GM23338 (cell line): ENCODE measurements at regions not wholly inside any gene's neighbourhood (a gene's known extent, or its start where the extent isn't known, plus 50 kb on each side); places are given as distances from the start of the nearest gene placed in this dataset.
A peak's percentile ranks its signal among the peaks of the same experiment; 100 is the strongest.

Experiments used
- ATAC-seq: fragments of 200-7000 bp; cut with Tn5 transposase; 3 replicates; pipeline ENCODE4 v1.9.1; 2020
- DNase-seq: peaks from one replicate; pipeline ENCODE4 v3.0.0-alpha.2; 2015; ENCODE audit warnings: low spot score
- H2AFZ ChIP-seq: fragments of 200-600 bp; sonication (generic); 2 replicates; pipeline ENCODE4 v1.8.0; 2016; ENCODE audit warnings: antibody characterized with exemption, mild to moderate bottlenecking, moderate library complexity
- H3F3A ChIP-seq: fragments of 200-600 bp; sonication (generic); replicated peaks from 2 replicates; pipeline ENCODE4 v1.8.0; 2017; ENCODE audit warnings: antibody characterized with exemption, mixed run types, low read depth
- H3K27ac ChIP-seq: fragments of 200-600 bp; sonication (generic); 2 replicates; pipeline ENCODE4 v1.6.1; 2016; ENCODE audit warnings: low read depth
- H3K27me3 ChIP-seq: fragments of 200-600 bp; sonication (generic); 2 replicates; pipeline ENCODE4 v1.8.0; 2016; ENCODE audit warnings: mild to moderate bottlenecking, mixed run types, moderate library complexity; ENCODE audit not compliant: insufficient read depth
- H3K36me3 ChIP-seq: fragments of 200-600 bp; sonication (generic); 2 replicates; pipeline ENCODE4 v1.8.0; 2016; ENCODE audit warnings: mild to moderate bottlenecking; ENCODE audit not compliant: insufficient read depth
- H3K4me1 ChIP-seq: fragments of 200-600 bp; sonication (generic); 2 replicates; pipeline ENCODE4 v1.8.0; 2016; ENCODE audit warnings: mild to moderate bottlenecking, moderate library complexity; ENCODE audit not compliant: insufficient read depth
- H3K4me2 ChIP-seq: fragments of 200-600 bp; sonication (generic); 2 replicates; pipeline ENCODE4 v1.7.1; 2017; ENCODE audit warnings: mixed run types
- H3K4me3 ChIP-seq: fragments of 200-600 bp; sonication (generic); 2 replicates; pipeline ENCODE4 v1.6.1; 2016; ENCODE audit warnings: mixed run types
- H3K79me2 ChIP-seq: fragments of 200-600 bp; sonication (generic); replicated peaks from 2 replicates; pipeline ENCODE4 v1.8.0; 2017; ENCODE audit warnings: mild to moderate bottlenecking; ENCODE audit not compliant: insufficient read depth
- H3K9me2 ChIP-seq: fragments of 200-600 bp; sonication (generic); 2 replicates; pipeline ENCODE4 v1.8.0; 2017; ENCODE audit not compliant: insufficient read depth
- H4K20me1 ChIP-seq: fragments of 200-600 bp; sonication (generic); replicated peaks from 2 replicates; pipeline ENCODE4 v1.8.0; 2017; ENCODE audit warnings: mild to moderate bottlenecking; ENCODE audit not compliant: insufficient read depth
- H3K27ac Mint-ChIP-seq: 2 replicates; pipeline ENCODE4 v1.8.0; 2020; ENCODE audit warnings: inconsistent platforms, mild to moderate bottlenecking, moderate library complexity, mixed read lengths
- H3K27me3 Mint-ChIP-seq: 3 replicates; pipeline ENCODE4 v1.8.0; 2022; ENCODE audit warnings: low read depth, mild to moderate bottlenecking, moderate library complexity, mixed read lengths, inconsistent platforms; ENCODE audit not compliant: insufficient read depth, poor library complexity
- H3K36me3 Mint-ChIP-seq: 3 replicates; pipeline ENCODE4 v1.8.0; 2021; ENCODE audit warnings: low read depth, mild to moderate bottlenecking, inconsistent platforms, moderate library complexity, mixed read lengths
- H3K4me1 Mint-ChIP-seq: 3 replicates; pipeline ENCODE4 v1.8.0; 2020; ENCODE audit warnings: mild to moderate bottlenecking, inconsistent platforms, mixed read lengths
- H3K4me3 Mint-ChIP-seq: 3 replicates; pipeline ENCODE4 v1.8.0; 2021; ENCODE audit warnings: moderate library complexity, mild to moderate bottlenecking, inconsistent platforms, mixed read lengths
- H3K9me3 Mint-ChIP-seq: 3 replicates; pipeline ENCODE4 v1.8.0; 2020; ENCODE audit warnings: moderate library complexity, mild to moderate bottlenecking, inconsistent platforms, mixed read lengths
- CREB1 ChIP-seq: fragments of 250-450 bp; sonication (Bioruptor Pico); IDR thresholded peaks from 2 replicates; pipeline ENCODE4 v1.5.0; 2020; ENCODE audit warnings: low read depth, mild to moderate bottlenecking, moderate library complexity
- CTCF ChIP-seq, 2 experiments: fragments of 200-600 bp in 1 of 2; sonication (generic) in 1 of 2; conservative IDR thresholded peaks; 2 replicates each; pipeline versions ENCODE4 v1.5.1 to v1.6.1; 2016 to 2017; ENCODE audit warnings: antibody characterized with exemption in 2 of 2, low read depth in 2 of 2, mild to moderate bottlenecking in 2 of 2, moderate library complexity in 1 of 2
- ETS1 ChIP-seq: IDR thresholded peaks from 2 replicates; pipeline ENCODE4 v1.6.1; 2016; ENCODE audit warnings: antibody characterized with exemption
- EZH2 ChIP-seq: fragments of 200-600 bp; sonication (generic); IDR thresholded peaks from one replicate; pipeline ENCODE4 v1.8.0; 2017; ENCODE audit warnings: antibody characterized with exemption, mild to moderate bottlenecking, low read depth; ENCODE audit not compliant: unreplicated experiment
- EZH2phosphoT487 ChIP-seq: fragments of 200-600 bp; sonication (generic); IDR thresholded peaks from one replicate; pipeline ENCODE4 v1.8.1; 2018; ENCODE audit warnings: antibody characterized with exemption; ENCODE audit not compliant: unreplicated experiment
- JUNB ChIP-seq: IDR thresholded peaks from one replicate; pipeline ENCODE4 v1.6.1; 2016; ENCODE audit warnings: antibody characterized with exemption; ENCODE audit not compliant: unreplicated experiment
- NANOG ChIP-seq: IDR thresholded peaks from 2 replicates; pipeline ENCODE4 v1.6.1; 2016; ENCODE audit warnings: antibody characterized with exemption, borderline replicate concordance
- POLR2AphosphoS5 ChIP-seq: IDR thresholded peaks from 2 replicates; pipeline ENCODE4 v1.6.1; 2016; ENCODE audit warnings: antibody characterized with exemption, low read depth
- REST ChIP-seq: IDR thresholded peaks from one replicate; pipeline ENCODE4 v1.6.1; 2018; ENCODE audit warnings: antibody characterized with exemption; ENCODE audit not compliant: unreplicated experiment
- STAT1 ChIP-seq: IDR thresholded peaks from one replicate; pipeline ENCODE4 v1.6.1; 2016; ENCODE audit warnings: antibody characterized with exemption; ENCODE audit not compliant: unreplicated experiment
- ZNF114 ChIP-seq: fragments of 250-450 bp; sonication (Bioruptor Pico); IDR thresholded peaks from 2 replicates; pipeline ENCODE4 v1.5.0; 2020; ENCODE audit warnings: mild to moderate bottlenecking, moderate library complexity
- ZNF331 ChIP-seq: fragments of 250-450 bp; sonication (Bioruptor Pico); IDR thresholded peaks from 2 replicates; pipeline ENCODE4 v1.5.0; 2020; ENCODE audit warnings: low read depth, mild to moderate bottlenecking, moderate library complexity
- TF ChIP-seq, protein P1 (sequence below): fragments of 250-450 bp; sonication (Bioruptor Pico); IDR thresholded peaks from 2 replicates; pipeline ENCODE4 v1.5.0; 2020; ENCODE audit warnings: mild to moderate bottlenecking, moderate library complexity

DNA sequence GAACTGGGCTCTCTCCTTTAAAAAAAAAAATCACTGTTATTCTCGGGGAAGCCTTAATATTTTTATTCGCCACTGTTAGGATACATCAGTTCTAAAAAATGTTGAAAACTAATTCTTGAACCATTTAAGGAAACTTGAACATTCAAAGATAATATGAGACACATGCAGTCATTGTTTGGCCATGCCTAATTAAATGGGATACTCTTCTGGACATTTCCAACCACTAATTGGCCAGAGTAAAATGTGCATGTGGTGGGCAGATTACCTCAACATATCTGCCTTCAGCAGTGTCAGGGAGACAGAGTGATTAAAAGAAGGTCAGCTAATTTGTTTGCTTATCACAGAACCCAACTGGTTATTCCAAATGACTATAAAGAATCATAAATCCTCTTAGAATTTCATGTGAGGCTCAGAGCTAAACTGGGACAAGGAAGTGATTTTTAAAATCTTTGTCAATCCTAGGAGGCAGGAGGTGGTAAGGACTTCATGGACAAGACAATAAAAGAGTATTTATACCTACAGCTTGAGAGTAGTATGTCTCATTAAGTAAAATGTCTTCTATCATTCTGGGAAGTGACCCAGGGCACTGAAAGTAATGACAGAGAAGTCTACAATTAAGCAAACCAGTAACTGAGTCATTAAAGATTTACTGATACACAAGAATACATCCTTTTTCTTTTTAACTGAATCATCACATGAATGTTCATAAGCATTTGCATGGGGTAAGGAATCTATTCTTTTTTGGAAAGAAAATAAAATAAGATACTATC is 242.9 kb upstream of the TRPM3 start:
- ATAC-seq, result no peak

More for the DNA sequence above, 242.9 kb upstream of the TRPM3 start:
- TF ChIP-seq EZH2, result no peak
- no peak for TF ChIP-seq STAT1
- TF ChIP-seq ZNF114 (CRISPR knock-in tag), result no peak
- TF ChIP-seq CTCF (conservative IDR thresholded peaks at IDR 0.05; ENCODE audit: low read depth in 2 of 2), result no peak
- no peak for TF ChIP-seq EZH2phosphoT487
- no peak for TF ChIP-seq CREB1 (CRISPR knock-in tag)
- no peak for TF ChIP-seq NANOG
- TF ChIP-seq ETS1, result no peak
- no peak for TF ChIP-seq JUNB
- TF ChIP-seq POLR2AphosphoS5, result no peak
- TF ChIP-seq REST, result no peak
- TF ChIP-seq, protein P1, sequence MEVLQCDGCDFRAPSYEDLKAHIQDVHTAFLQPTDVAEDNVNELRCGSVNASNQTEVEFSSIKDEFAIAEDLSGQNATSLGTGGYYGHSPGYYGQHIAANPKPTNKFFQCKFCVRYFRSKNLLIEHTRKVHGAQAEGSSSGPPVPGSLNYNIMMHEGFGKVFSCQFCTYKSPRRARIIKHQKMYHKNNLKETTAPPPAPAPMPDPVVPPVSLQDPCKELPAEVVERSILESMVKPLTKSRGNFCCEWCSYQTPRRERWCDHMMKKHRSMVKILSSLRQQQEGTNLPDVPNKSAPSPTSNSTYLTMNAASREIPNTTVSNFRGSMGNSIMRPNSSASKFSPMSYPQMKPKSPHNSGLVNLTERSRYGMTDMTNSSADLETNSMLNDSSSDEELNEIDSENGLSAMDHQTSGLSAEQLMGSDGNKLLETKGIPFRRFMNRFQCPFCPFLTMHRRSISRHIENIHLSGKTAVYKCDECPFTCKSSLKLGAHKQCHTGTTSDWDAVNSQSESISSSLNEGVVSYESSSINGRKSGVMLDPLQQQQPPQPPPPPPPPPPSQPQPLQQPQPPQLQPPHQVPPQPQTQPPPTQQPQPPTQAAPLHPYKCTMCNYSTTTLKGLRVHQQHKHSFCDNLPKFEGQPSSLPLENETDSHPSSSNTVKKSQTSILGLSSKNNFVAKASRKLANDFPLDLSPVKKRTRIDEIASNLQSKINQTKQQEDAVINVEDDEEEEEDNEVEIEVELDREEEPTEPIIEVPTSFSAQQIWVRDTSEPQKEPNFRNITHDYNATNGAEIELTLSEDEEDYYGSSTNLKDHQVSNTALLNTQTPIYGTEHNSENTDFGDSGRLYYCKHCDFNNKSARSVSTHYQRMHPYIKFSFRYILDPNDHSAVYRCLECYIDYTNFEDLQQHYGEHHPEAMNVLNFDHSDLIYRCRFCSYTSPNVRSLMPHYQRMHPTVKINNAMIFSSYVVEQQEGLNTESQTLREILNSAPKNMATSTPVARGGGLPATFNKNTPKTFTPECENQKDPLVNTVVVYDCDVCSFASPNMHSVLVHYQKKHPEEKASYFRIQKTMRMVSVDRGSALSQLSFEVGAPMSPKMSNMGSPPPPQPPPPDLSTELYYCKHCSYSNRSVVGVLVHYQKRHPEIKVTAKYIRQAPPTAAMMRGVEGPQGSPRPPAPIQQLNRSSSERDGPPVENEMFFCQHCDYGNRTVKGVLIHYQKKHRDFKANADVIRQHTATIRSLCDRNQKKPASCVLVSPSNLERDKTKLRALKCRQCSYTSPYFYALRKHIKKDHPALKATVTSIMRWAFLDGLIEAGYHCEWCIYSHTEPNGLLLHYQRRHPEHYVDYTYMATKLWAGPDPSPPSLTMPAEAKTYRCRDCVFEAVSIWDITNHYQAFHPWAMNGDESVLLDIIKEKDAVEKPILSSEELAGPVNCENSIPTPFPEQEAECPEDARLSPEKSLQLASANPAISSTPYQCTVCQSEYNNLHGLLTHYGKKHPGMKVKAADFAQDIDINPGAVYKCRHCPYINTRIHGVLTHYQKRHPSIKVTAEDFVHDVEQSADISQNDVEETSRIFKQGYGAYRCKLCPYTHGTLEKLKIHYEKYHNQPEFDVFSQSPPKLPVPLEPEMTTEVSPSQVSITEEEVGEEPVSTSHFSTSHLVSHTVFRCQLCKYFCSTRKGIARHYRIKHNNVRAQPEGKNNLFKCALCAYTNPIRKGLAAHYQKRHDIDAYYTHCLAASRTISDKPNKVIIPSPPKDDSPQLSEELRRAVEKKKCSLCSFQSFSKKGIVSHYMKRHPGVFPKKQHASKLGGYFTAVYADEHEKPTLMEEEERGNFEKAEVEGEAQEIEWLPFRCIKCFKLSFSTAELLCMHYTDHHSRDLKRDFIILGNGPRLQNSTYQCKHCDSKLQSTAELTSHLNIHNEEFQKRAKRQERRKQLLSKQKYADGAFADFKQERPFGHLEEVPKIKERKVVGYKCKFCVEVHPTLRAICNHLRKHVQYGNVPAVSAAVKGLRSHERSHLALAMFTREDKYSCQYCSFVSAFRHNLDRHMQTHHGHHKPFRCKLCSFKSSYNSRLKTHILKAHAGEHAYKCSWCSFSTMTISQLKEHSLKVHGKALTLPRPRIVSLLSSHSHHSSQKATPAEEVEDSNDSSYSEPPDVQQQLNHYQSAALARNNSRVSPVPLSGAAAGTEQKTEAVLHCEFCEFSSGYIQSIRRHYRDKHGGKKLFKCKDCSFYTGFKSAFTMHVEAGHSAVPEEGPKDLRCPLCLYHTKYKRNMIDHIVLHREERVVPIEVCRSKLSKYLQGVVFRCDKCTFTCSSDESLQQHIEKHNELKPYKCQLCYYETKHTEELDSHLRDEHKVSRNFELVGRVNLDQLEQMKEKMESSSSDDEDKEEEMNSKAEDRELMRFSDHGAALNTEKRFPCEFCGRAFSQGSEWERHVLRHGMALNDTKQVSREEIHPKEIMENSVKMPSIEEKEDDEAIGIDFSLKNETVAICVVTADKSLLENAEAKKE (CRISPR knock-in tag), result no peak
- TF ChIP-seq ZNF331 (CRISPR knock-in tag), result no peak
- H3F3A ChIP-seq, result no peaks in the 10 kb centered on the region
- no peaks in the 10 kb centered on the region for H3K9me2 ChIP-seq
- no peak overlapping the region for H2AFZ ChIP-seq
- H3K36me3 ChIP-seq, result no peaks in the 10 kb centered on the region
- no peak for DNase-seq
- peak overlapping the region; percentile 44; the same call in 1 of the 2 replicates for H3K4me2 ChIP-seq
- H3K4me3 ChIP-seq, result peak overlapping the region; percentile 2; the same call in 1 of the 2 replicates
- peak overlapping the region; percentile 85 for H3K27ac ChIP-seq
- no peaks in the 10 kb centered on the region for H3K36me3 Mint-ChIP-seq
- H3K27me3 Mint-ChIP-seq, result no peaks in the 10 kb centered on the region
- no peaks in the 10 kb centered on the region for H3K79me2 ChIP-seq
- H3K27ac Mint-ChIP-seq, result peak overlapping the region; percentile 90
- H3K4me1 Mint-ChIP-seq, result peaks cover 74% of the 10 kb centered on the region
- H4K20me1 ChIP-seq, result no peaks in the 10 kb centered on the region
- no peaks in the 10 kb centered on the region for H3K27me3 ChIP-seq
- H3K4me1 ChIP-seq, result peaks cover 70% of the 10 kb centered on the region
- no peaks in the 10 kb centered on the region for H3K9me3 Mint-ChIP-seq
- no peak overlapping the region for H3K4me3 Mint-ChIP-seq
